Gastrocnemius medialis (tissue), 4 donors: ENCODE measurements at regions not wholly inside any gene's neighbourhood (a gene's known extent, or its start where the extent isn't known, plus 50 kb on each side); places are given as distances from the start of the nearest gene placed in this dataset.

Experiments used
- ATAC-seq, 2 donors: fragments of 150-250 bp; one replicate each; pipeline ENCODE4 v1.9.1; 2016
- DNase-seq, 2 donors: peaks; one replicate each; pipeline ENCODE4 v3.0.0-alpha.2; 2019
- H3K27ac ChIP-seq, 4 donors: fragments of 200-600 bp; sonication (generic); 1 replicate in 1 of 4; 2 replicates in 3 of 4; pipeline ENCODE4 v1.5.1; 2016 to 2018; ENCODE audit warnings: mild to moderate bottlenecking in 2 of 4, moderate library complexity in 1 of 4
- H3K27me3 ChIP-seq, 3 donors: fragments of 200-600 bp; sonication (generic) in 2 of 3; 1 replicate in 1 of 3; 2 replicates in 2 of 3; pipeline versions ENCODE4 v1.5.1 to v1.6.0; 2016 to 2019; ENCODE audit warnings: mild to moderate bottlenecking in 1 of 3, moderate library complexity in 1 of 3
- H3K36me3 ChIP-seq, 2 donors: fragments of 200-600 bp; sonication (generic) in 1 of 2; one replicate each; pipeline ENCODE4 v1.5.1; 2017 to 2018
- H3K4me1 ChIP-seq, 2 donors: fragments of 200-600 bp; sonication (generic) in 1 of 2; one replicate each; pipeline ENCODE4 v1.5.1; 2016 to 2017; ENCODE audit warnings: mild to moderate bottlenecking in 2 of 2
- H3K4me3 ChIP-seq, 4 donors: fragments of 200-600 bp; sonication (generic) in 3 of 4; 1 replicate in 1 of 4; 2 replicates in 3 of 4; pipeline ENCODE4 v1.5.1; 2016 to 2019; ENCODE audit warnings: mild to moderate bottlenecking in 2 of 4
- H3K9me3 ChIP-seq, 3 donors: fragments of 200-600 bp; sonication (generic) in 2 of 3; 1 replicate in 1 of 3; 2 replicates in 2 of 3; pipeline ENCODE4 v1.5.1; 2016 to 2019
- CTCF ChIP-seq, 5 experiments: fragments of 450-650 bp in 3 of 5; fragments of 200-600 bp in 2 of 5; sonication (generic) in 2 of 5; IDR thresholded peaks in 4 of 5; conservative IDR thresholded peaks in 1 of 5; 1 replicate in 4 of 5; 2 replicates in 1 of 5; pipeline ENCODE4 v1.5.1; 2016 to 2019; ENCODE audit warnings: antibody characterized with exemption in 5 of 5, mild to moderate bottlenecking in 3 of 5, moderate library complexity in 3 of 5
- POLR2A ChIP-seq, 2 donors: fragments of 450-650 bp; IDR thresholded peaks; one replicate each; pipeline ENCODE4 v1.6.1; 2017; ENCODE audit warnings: antibody characterized with exemption in 2 of 2, mild to moderate bottlenecking in 2 of 2, moderate library complexity in 2 of 2
- in situ Hi-C, 4 donors: fragments of 200-750 bp; cut with MboI; loops; one replicate each; pipeline versions ENCODE4 v1.15.0 to v1.8.0; 2017; ENCODE audit warnings: low sequenced_read_pairs in 4 of 4
- intact Hi-C: fragments of 100-400 bp; cut with DNase I; formaldehyde crosslinking; loops from one replicate; pipeline ENCODE4 v1.15.1; 2023; ENCODE audit warnings: low total_unique reads

GRCh38 chr11:70705930-70706329 lies 307.6 kb downstream of the CTTN start:
- Histone ChIP-seq H3K4me1 (no peaks in the 10 kb centered on the region), H3K9me3 (no peaks in the 10 kb centered on the region), H3K27ac (no peak overlapping the region), H3K4me3 (no peak overlapping the region), H3K36me3 (no peaks in the 10 kb centered on the region), H3K27me3 (peaks cover 0 to 7% (median 0%) of the 10 kb centered on the region in 3 donors)
- TF ChIP-seq CTCF (IDR thresholded peaks at IDR 0.05 in 4 of 5, conservative IDR thresholded peaks at IDR 0.05 in 1 of 5) (no peak), POLR2A (IDR thresholded peaks at IDR 0.05) (no peak)
- in situ Hi-C loops = no loop called here
- intact Hi-C loops = no loop called here
- DNase-seq (no peak), ATAC-seq (no peak)

GRCh38 chr11:70707821-70708220 lies 309.5 kb downstream of the CTTN start:
- Histone ChIP-seq H3K9me3 (no peaks in the 10 kb centered on the region), H3K36me3 (no peaks in the 10 kb centered on the region), H3K27me3 (peaks cover 5 to 21% (median 14%) of the 10 kb centered on the region in 3 donors), H3K4me1 (no peaks in the 10 kb centered on the region), H3K4me3 (no peak overlapping the region), H3K27ac (no peak overlapping the region)
- intact Hi-C loops = no loop called here
- no peak for DNase-seq
- ATAC-seq = no peak
- in situ Hi-C loops = no loop called here
- TF ChIP-seq CTCF (IDR thresholded peaks at IDR 0.05 in 4 of 5, conservative IDR thresholded peaks at IDR 0.05 in 1 of 5) (no peak), POLR2A (IDR thresholded peaks at IDR 0.05) (no peak)

GRCh38 chr11:70709596-70709995 lies 311.3 kb downstream of the CTTN start:
- no peak overlapping the region for H3K4me3 ChIP-seq
- ATAC-seq (no peak), DNase-seq (no peak)
- no peak overlapping the region for H3K27ac ChIP-seq
- peaks cover 5 to 31% (median 14%) of the 10 kb centered on the region in 3 donors for H3K27me3 ChIP-seq
- intact Hi-C loops (no loop called here), in situ Hi-C loops (no loop called here)
- no peaks in the 10 kb centered on the region for H3K9me3 ChIP-seq
- TF ChIP-seq CTCF (IDR thresholded peaks at IDR 0.05 in 4 of 5, conservative IDR thresholded peaks at IDR 0.05 in 1 of 5) (no peak), POLR2A (IDR thresholded peaks at IDR 0.05) (no peak)
- no peaks in the 10 kb centered on the region for H3K4me1 ChIP-seq
- H3K36me3 ChIP-seq = no peaks in the 10 kb centered on the region

GRCh38 chr11:70710192-70710591 lies 311.9 kb downstream of the CTTN start:
- peaks cover 5 to 31% (median 15%) of the 10 kb centered on the region in 3 donors for H3K27me3 ChIP-seq
- intact Hi-C loops = no loop called here
- H3K4me3 ChIP-seq = no peak overlapping the region
- H3K27ac ChIP-seq = no peak overlapping the region
- H3K4me1 ChIP-seq = no peaks in the 10 kb centered on the region
- in situ Hi-C loops = no loop called here
- ATAC-seq (no peak), DNase-seq (no peak)
- H3K36me3 ChIP-seq = no peaks in the 10 kb centered on the region
- TF ChIP-seq CTCF (IDR thresholded peaks at IDR 0.05 in 4 of 5, conservative IDR thresholded peaks at IDR 0.05 in 1 of 5) (no peak), POLR2A (IDR thresholded peaks at IDR 0.05) (no peak)
- H3K9me3 ChIP-seq = no peaks in the 10 kb centered on the region

- ATAC-seq (no peak), DNase-seq (no peak)
- H3K36me3 ChIP-seq = no peaks in the 10 kb centered on the region
- no peaks in the 10 kb centered on the region for H3K9me3 ChIP-seq
- no peak for TF ChIP-seq POLR2A (IDR thresholded peaks at IDR 0.05)
- TF ChIP-seq CTCF (IDR thresholded peaks at IDR 0.05 in 4 of 5, conservative IDR thresholded peaks at IDR 0.05 in 1 of 5) = no peak
- H3K4me1 ChIP-seq = no peaks in the 10 kb centered on the region
- H3K27ac ChIP-seq = no peak overlapping the region
- no peak overlapping the region for H3K4me3 ChIP-seq
- H3K27me3 ChIP-seq = peaks cover 7 to 31% (median 18%) of the 10 kb centered on the region in 3 donors
- intact Hi-C loops (no loop called here), in situ Hi-C loops (no loop called here)
Measured at GRCh38 chr11:70710601-70711000, 312.3 kb downstream of the CTTN start.
